ENCODE measurements at regions not wholly inside any gene's neighbourhood (a gene's known extent, or its start where the extent isn't known, plus 50 kb on each side); places are given as distances from the start of the nearest gene placed in this dataset.

DNA sequence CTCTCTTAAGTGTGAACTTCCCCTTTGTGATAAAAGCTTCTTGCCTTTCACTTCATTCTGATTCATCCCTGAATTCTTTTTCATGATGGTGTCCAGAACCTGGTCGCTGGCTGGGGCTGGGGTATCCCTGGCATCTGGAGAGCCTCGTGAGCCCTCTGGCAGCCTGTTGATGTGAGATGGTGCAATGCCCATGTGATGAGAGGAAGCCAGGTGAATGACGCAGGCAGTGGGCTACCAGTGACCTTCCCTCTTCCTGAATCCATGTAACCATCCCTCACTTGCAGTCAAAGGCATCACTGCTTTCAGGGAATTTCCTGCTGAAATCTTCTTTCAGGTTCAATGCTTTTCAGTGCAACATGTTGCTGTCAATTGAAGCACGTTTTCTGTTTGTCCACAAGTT lies 158.6 kb upstream of the SLC10A2 start:
- TF ChIP-seq CTCF (IDR thresholded peaks at IDR 0.05) (no peak), EP300 (IDR thresholded peaks at IDR 0.05) (no peak)

Data from esophagus muscularis mucosa (tissue), 3 donors.